ENCODE measurements at regions not wholly inside any gene's neighbourhood (a gene's known extent, or its start where the extent isn't known, plus 50 kb on each side); places are given as distances from the start of the nearest gene placed in this dataset.

DNA sequence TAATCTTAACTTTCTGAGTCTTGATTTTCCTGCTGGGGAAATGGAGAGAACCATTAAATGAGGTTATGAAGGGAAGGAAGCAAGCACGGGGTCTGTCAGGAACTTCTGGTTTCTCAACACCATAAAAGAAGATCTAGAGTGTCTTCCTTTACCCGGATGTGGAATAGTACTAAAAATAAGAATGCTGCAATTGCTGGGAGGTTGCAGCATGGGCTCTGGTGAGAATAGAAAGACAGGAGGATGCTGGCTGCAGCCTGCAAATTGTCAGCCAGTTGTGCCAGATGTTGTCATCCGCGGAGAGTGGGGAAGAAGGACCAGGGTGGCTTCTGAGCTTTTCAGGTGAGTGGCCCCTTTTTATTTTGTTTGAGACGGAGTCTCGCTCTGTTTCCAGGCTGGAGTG lies 69.3 kb upstream of the STC2 start:
- H3K79me2 ChIP-seq (ENCODE audit: low read length): no peaks in the 10 kb centered on the region
- no peak overlapping the region for H3K27ac ChIP-seq (ENCODE audit: low read length)
- peaks cover 2% of the 10 kb centered on the region; the same call in 1 of the 2 replicates for H3K9me3 ChIP-seq (ENCODE audit: low read length)
- H3K36me3 ChIP-seq (ENCODE audit: low read depth, low read length): no peaks in the 10 kb centered on the region; the same call in 1 of the 2 replicates
- CTCF ChIA-PET: no interaction called here
- no peaks in the 10 kb centered on the region for H3F3A ChIP-seq (ENCODE audit: low read length, unreplicated experiment)
- intact Hi-C loops (cut with micrococcal nuclease): loop anchor here (5.0 kb wide), 1 partner anchor 65 kb away; no protein-coding TSS in a partner anchor
- DNase-seq: no peak
- H3K9ac ChIP-seq (ENCODE audit: low read length): no peak overlapping the region
- H2AFZ ChIP-seq (ENCODE audit: low read length): no peak overlapping the region
- H4K20me1 ChIP-seq (ENCODE audit: low read length): no peaks in the 10 kb centered on the region
- no peaks in the 10 kb centered on the region for H3K9me2 ChIP-seq (replicated peaks; ENCODE audit: low read length)
- POLR2A ChIA-PET (ENCODE audit: unreplicated experiment): no interaction called here
- no peaks in the 10 kb centered on the region for H3K27me3 ChIP-seq (ENCODE audit: low read length)
- TF ChIP-seq, protein P1, sequence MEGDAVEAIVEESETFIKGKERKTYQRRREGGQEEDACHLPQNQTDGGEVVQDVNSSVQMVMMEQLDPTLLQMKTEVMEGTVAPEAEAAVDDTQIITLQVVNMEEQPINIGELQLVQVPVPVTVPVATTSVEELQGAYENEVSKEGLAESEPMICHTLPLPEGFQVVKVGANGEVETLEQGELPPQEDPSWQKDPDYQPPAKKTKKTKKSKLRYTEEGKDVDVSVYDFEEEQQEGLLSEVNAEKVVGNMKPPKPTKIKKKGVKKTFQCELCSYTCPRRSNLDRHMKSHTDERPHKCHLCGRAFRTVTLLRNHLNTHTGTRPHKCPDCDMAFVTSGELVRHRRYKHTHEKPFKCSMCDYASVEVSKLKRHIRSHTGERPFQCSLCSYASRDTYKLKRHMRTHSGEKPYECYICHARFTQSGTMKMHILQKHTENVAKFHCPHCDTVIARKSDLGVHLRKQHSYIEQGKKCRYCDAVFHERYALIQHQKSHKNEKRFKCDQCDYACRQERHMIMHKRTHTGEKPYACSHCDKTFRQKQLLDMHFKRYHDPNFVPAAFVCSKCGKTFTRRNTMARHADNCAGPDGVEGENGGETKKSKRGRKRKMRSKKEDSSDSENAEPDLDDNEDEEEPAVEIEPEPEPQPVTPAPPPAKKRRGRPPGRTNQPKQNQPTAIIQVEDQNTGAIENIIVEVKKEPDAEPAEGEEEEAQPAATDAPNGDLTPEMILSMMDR (conservative IDR thresholded peaks at IDR 0.05; ENCODE audit: low read depth, low read length): no peak
- no peak for TF ChIP-seq EZH2 (IDR thresholded peaks at IDR 0.05; ENCODE audit: low read length, unreplicated experiment)
- no peak for TF ChIP-seq EZH2phosphoT487 (IDR thresholded peaks at IDR 0.05; ENCODE audit: borderline replicate concordance, low read length)
- no TSS peak for BruUV-seq (replicated peaks)
- no peak overlapping the region for H3K4me3 ChIP-seq (ENCODE audit: low read length)
- H3K4me2 ChIP-seq (ENCODE audit: low read length): no peak overlapping the region
- no peak for ATAC-seq
- H3K4me1 ChIP-seq (ENCODE audit: insufficient read depth, low read length): no peaks in the 10 kb centered on the region

DNA sequence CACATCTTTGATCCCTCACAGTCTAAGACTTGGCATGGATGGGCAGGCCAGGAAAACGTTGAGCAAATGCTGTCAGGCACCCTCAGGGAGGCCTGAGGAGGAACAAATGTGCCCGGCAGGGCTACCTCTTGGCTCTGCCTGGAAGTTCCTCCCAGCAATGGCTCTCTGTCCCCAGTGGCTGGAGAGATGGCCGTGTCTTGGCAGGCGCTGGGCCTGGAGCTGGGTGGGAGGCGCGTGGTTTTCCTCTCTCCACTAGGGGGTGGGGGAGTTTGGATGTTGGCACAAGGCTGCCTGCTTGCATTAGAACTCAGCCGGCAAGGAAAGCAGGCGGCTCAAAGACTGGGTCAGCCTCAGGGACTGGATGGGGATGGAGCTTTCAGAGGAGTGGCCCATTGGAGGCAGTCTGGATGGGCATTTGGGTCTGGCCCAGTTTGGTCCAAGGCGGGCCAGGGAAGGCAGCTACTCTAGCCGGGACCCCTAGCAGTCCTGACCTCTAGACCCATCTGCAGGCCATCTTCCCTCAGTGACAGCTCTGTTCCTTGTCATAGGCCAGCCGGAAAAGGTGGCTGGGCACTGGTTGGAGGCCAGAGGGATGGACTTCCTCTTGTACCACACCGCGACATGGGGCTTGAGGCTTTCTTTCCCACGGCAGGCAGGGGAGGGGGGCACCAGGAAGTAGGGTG lies 68.2 kb upstream of the STC2 start:
- Histone ChIP-seq H3K4me1 (ENCODE audit: insufficient read depth, low read length) (no peaks in the 10 kb centered on the region), H3K4me2 (ENCODE audit: low read length) (no peak overlapping the region), H3K27me3 (ENCODE audit: low read length) (no peaks in the 10 kb centered on the region), H2AFZ (ENCODE audit: low read length) (no peak overlapping the region), H3K9ac (ENCODE audit: low read length) (no peak overlapping the region), H3K27ac (ENCODE audit: low read length) (no peak overlapping the region), H3K9me3 (ENCODE audit: low read length) (peaks cover 10% of the 10 kb centered on the region; the same call in 1 of the 2 replicates), H3K9me2 (replicated peaks; ENCODE audit: low read length) (no peaks in the 10 kb centered on the region), H3K36me3 (ENCODE audit: low read depth, low read length) (no peaks in the 10 kb centered on the region; the same call in 1 of the 2 replicates), H3K4me3 (ENCODE audit: low read length) (no peak overlapping the region), H4K20me1 (ENCODE audit: low read length) (no peaks in the 10 kb centered on the region), H3F3A (ENCODE audit: low read length, unreplicated experiment) (no peaks in the 10 kb centered on the region), H3K79me2 (ENCODE audit: low read length) (no peaks in the 10 kb centered on the region)
- DNase-seq: no peak
- TF ChIP-seq EZH2 (IDR thresholded peaks at IDR 0.05; ENCODE audit: low read length, unreplicated experiment): no peak
- TF ChIP-seq, protein P1 (conservative IDR thresholded peaks at IDR 0.05; ENCODE audit: low read depth, low read length): peak; percentile 41; the same call in 1 of the 2 replicates
- no peak for TF ChIP-seq EZH2phosphoT487 (IDR thresholded peaks at IDR 0.05; ENCODE audit: borderline replicate concordance, low read length)
- ATAC-seq: peak; percentile 24; the same call in 1 of the 2 replicates
- ChIA-PET CTCF (interaction anchor here (0.7 kb wide), 1 partner anchor 67 kb away, joined by 3 read pairs; no protein-coding TSS in a partner anchor), POLR2A (ENCODE audit: unreplicated experiment) (no interaction called here)
- BruUV-seq (replicated peaks): no TSS peak
- intact Hi-C loops (cut with micrococcal nuclease): loop anchor here (5.0 kb wide), 1 partner anchor 64 kb away; no protein-coding TSS in a partner anchor

DNA sequence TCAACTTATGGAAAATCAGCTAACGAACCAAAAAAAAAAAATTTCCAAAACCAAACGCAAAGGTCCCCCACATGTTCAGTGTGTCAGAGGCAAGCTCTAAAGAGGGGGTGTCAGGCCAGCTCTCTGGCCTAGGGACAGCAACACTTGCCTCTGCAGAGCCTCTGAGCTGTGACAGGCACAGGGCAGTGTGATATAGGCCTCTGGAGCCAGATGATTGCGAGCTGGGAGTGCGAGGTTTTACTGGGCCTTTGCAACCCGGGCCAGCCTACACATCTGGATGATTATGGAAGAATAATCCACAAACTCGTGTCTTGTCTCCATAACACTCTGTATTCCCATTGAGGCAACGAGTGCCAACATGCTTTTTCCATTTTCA lies 67.7 kb upstream of the STC2 start:
- no peaks in the 10 kb centered on the region for H3F3A ChIP-seq (ENCODE audit: low read length, unreplicated experiment)
- no peak overlapping the region for H3K9ac ChIP-seq (ENCODE audit: low read length)
- H3K4me1 ChIP-seq (ENCODE audit: insufficient read depth, low read length): no peaks in the 10 kb centered on the region
- peaks cover 10% of the 10 kb centered on the region; the same call in 1 of the 2 replicates for H3K9me3 ChIP-seq (ENCODE audit: low read length)
- no peak for DNase-seq
- no peaks in the 10 kb centered on the region for H3K9me2 ChIP-seq (replicated peaks; ENCODE audit: low read length)
- H3K36me3 ChIP-seq (ENCODE audit: low read depth, low read length): no peaks in the 10 kb centered on the region; the same call in 1 of the 2 replicates
- H3K79me2 ChIP-seq (ENCODE audit: low read length): no peaks in the 10 kb centered on the region
- H4K20me1 ChIP-seq (ENCODE audit: low read length): no peaks in the 10 kb centered on the region
- no peak overlapping the region for H3K4me2 ChIP-seq (ENCODE audit: low read length)
- POLR2A ChIA-PET (ENCODE audit: unreplicated experiment): no interaction called here
- CTCF ChIA-PET: interaction anchor here (0.7 kb wide), 1 partner anchor 67 kb away, joined by 3 read pairs; no protein-coding TSS in a partner anchor
- no peak overlapping the region for H3K4me3 ChIP-seq (ENCODE audit: low read length)
- no peak for ATAC-seq
- H3K27ac ChIP-seq (ENCODE audit: low read length): no peak overlapping the region
- H2AFZ ChIP-seq (ENCODE audit: low read length): no peak overlapping the region
- intact Hi-C loops (cut with micrococcal nuclease): loop anchor here (5.0 kb wide), 1 partner anchor 64 kb away; no protein-coding TSS in a partner anchor
- no peaks in the 10 kb centered on the region for H3K27me3 ChIP-seq (ENCODE audit: low read length)
- no TSS peak for BruUV-seq (replicated peaks)
- TF ChIP-seq EZH2phosphoT487 (IDR thresholded peaks at IDR 0.05; ENCODE audit: borderline replicate concordance, low read length): no peak
- TF ChIP-seq EZH2 (IDR thresholded peaks at IDR 0.05; ENCODE audit: low read length, unreplicated experiment): no peak
- TF ChIP-seq, protein P1 (conservative IDR thresholded peaks at IDR 0.05; ENCODE audit: low read depth, low read length): no peak

Measured in PC-3 (cell line).